BJ (cell line): ENCODE measurements at regions not wholly inside any gene's neighbourhood (a gene's known extent, or its start where the extent isn't known, plus 50 kb on each side); places are given as distances from the start of the nearest gene placed in this dataset.

ENCODE experiments used
- CTCF ChIA-PET: fragments of 350-600 bp; formaldehyde crosslinking; extraction: SDS; loops from one replicate; lab custom pipeline; 2021; ENCODE audit warnings: antibody characterized with exemption, inconsistent platforms; lab: Yijun Ruan, JAX
- POLR2A ChIA-PET: fragments of 300-600 bp; sonication (Branson Sonifier 250); formaldehyde crosslinking; extraction: SDS; loops from one replicate; lab custom pipeline; 2021; ENCODE audit warnings: antibody characterized with exemption; lab: Charles Lee
- DNase-seq: peaks from one replicate; pipeline ENCODE4 v3.0.0-alpha.2; 2011; ENCODE audit warnings: low read depth
- H3K27me3 ChIP-seq: 2 replicates; pipeline ENCODE4 v1.6.0; 2011; ENCODE audit warnings: low read length; ENCODE audit not compliant: control insufficient read depth, insufficient read depth
- H3K36me3 ChIP-seq: 2 replicates; pipeline ENCODE4 v1.5.1; 2011; ENCODE audit warnings: low read length; ENCODE audit not compliant: control insufficient read depth, insufficient read depth
- H3K4me3 ChIP-seq: 2 replicates; pipeline ENCODE4 v1.5.1; 2011; ENCODE audit warnings: low read depth, mild to moderate bottlenecking, control low read depth, low read length
- TF ChIP-seq, protein P1 (sequence below): IDR thresholded peaks from 2 replicates; pipeline ENCODE4 v1.5.1; 2011; ENCODE audit warnings: low read depth, mild to moderate bottlenecking, control low read depth, inconsistent platforms, low read length, moderate library complexity; ENCODE audit not compliant: insufficient read depth

GRCh38 chr3:18806633-18807032 is 341.7 kb upstream of the KCNH8 start:
- no peaks in the 10 kb centered on the region for H3K27me3 ChIP-seq
- ChIA-PET CTCF (no interaction called here), POLR2A (no interaction called here)
- H3K4me3 ChIP-seq, result no peak overlapping the region
- no peaks in the 10 kb centered on the region for H3K36me3 ChIP-seq
- no peak for DNase-seq
- TF ChIP-seq, protein P1, sequence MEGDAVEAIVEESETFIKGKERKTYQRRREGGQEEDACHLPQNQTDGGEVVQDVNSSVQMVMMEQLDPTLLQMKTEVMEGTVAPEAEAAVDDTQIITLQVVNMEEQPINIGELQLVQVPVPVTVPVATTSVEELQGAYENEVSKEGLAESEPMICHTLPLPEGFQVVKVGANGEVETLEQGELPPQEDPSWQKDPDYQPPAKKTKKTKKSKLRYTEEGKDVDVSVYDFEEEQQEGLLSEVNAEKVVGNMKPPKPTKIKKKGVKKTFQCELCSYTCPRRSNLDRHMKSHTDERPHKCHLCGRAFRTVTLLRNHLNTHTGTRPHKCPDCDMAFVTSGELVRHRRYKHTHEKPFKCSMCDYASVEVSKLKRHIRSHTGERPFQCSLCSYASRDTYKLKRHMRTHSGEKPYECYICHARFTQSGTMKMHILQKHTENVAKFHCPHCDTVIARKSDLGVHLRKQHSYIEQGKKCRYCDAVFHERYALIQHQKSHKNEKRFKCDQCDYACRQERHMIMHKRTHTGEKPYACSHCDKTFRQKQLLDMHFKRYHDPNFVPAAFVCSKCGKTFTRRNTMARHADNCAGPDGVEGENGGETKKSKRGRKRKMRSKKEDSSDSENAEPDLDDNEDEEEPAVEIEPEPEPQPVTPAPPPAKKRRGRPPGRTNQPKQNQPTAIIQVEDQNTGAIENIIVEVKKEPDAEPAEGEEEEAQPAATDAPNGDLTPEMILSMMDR, result no peak

- TF ChIP-seq, protein P1, result no peak
These were observed 350.9 kb upstream of the KCNH8 start for GRCh38 chr3:18797378-18797777.

GRCh38 chr3:18795078-18795477 is 353.2 kb upstream of the KCNH8 start:
- no peak for DNase-seq
- CTCF ChIA-PET, result no interaction called here
- Histone ChIP-seq H3K27me3 (no peaks in the 10 kb centered on the region), H3K4me3 (no peak overlapping the region), H3K36me3 (no peaks in the 10 kb centered on the region)
- POLR2A ChIA-PET, result no interaction called here
- TF ChIP-seq, protein P1, result no peak

More at GRCh38 chr3:18797378-18797777, 350.9 kb upstream of the KCNH8 start:
- H3K27me3 ChIP-seq, result no peaks in the 10 kb centered on the region
- H3K4me3 ChIP-seq, result no peak overlapping the region
- no peak for DNase-seq
- POLR2A ChIA-PET, result no interaction called here
- CTCF ChIA-PET, result no interaction called here
- H3K36me3 ChIP-seq, result no peaks in the 10 kb centered on the region

DNA sequence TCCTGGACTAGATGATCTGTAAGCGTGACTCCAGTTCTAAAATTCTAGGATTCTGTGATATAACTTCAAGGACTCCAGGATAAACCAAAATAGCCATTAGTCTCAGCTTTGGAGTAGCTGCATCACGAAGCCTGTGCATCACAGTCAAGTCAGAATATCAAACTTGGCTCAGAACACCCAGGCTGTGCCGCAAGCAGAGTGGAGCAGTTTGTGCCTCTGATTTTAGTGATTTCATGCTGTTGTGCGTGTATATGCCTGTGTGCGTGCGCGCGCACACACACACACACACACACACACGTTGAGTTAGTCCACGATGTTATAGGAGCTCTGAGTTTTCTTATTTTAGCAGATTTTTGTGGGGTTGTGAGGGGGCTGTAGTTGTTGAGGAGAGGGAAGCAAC is 356.6 kb upstream of the KCNH8 start:
- no peak for DNase-seq
- CTCF ChIA-PET, result no interaction called here
- H3K36me3 ChIP-seq, result no peaks in the 10 kb centered on the region
- TF ChIP-seq, protein P1, result no peak
- POLR2A ChIA-PET, result no interaction called here
- no peaks in the 10 kb centered on the region for H3K27me3 ChIP-seq
- no peak overlapping the region for H3K4me3 ChIP-seq

GRCh38 chr3:18791182-18791581 is 357.1 kb upstream of the KCNH8 start:
- ChIA-PET POLR2A (no interaction called here), CTCF (no interaction called here)

More at GRCh38 chr3:18791182-18791581, 357.1 kb upstream of the KCNH8 start:
- Histone ChIP-seq H3K27me3 (no peaks in the 10 kb centered on the region), H3K36me3 (no peaks in the 10 kb centered on the region), H3K4me3 (no peak overlapping the region)
- DNase-seq, result no peak
- TF ChIP-seq, protein P1, result no peak
